CD4-positive, alpha-beta memory T cell (primary cell): ENCODE measurements at regions not wholly inside any gene's neighbourhood (a gene's known extent, or its start where the extent isn't known, plus 50 kb on each side); places are given as distances from the start of the nearest gene placed in this dataset.
A peak's percentile ranks its signal among the peaks of the same experiment; 100 is the strongest.
"Not testable (repeated sequence)": the region's sequence is repeated elsewhere in the genome, so short reads cannot be mapped to it uniquely, and the experiment has no call there.

ENCODE experiments used
- CTCF ChIA-PET: fragments of 350-600 bp; sonication (Branson Sonifier 250); formaldehyde crosslinking; loops from one replicate; lab custom pipeline; 2021; ENCODE audit warnings: inconsistent platforms; ENCODE audit not compliant: partially characterized antibody; lab: Charles Lee
- POLR2A ChIA-PET: fragments of 350-600 bp; sonication (Branson Sonifier 250); formaldehyde crosslinking; loops from one replicate; lab custom pipeline; 2021; ENCODE audit not compliant: partially characterized antibody; lab: Charles Lee
- DNase-seq, 5 donors: peaks; one replicate each; pipeline versions ENCODE4 v3.0.0 to v3.0.0-alpha.2; 2020 to 2022; ENCODE audit warnings: mixed read lengths in 1 of 5
- H3K27ac ChIP-seq: one replicate; pipeline ENCODE4 v1.7.0; 2013; ENCODE audit warnings: low read depth, low read length
- H3K27me3 ChIP-seq: 2 replicates; pipeline ENCODE4 v1.7.0; 2013; ENCODE audit warnings: mild to moderate bottlenecking, low read length, moderate library complexity; ENCODE audit not compliant: insufficient read depth
- H3K36me3 ChIP-seq: 2 replicates; pipeline ENCODE4 v1.7.0; 2013; ENCODE audit warnings: mild to moderate bottlenecking, low read length, moderate library complexity; ENCODE audit not compliant: insufficient read depth
- H3K4me1 ChIP-seq: 2 replicates; pipeline ENCODE4 v1.7.0; 2013; ENCODE audit warnings: mild to moderate bottlenecking, low read length, moderate library complexity; ENCODE audit not compliant: insufficient read depth
- H3K4me3 ChIP-seq, 2 donors: one replicate each; pipeline ENCODE4 v1.7.0; 2013; ENCODE audit warnings: low read length in 2 of 2, mild to moderate bottlenecking in 1 of 2
- H3K9me3 ChIP-seq, 2 donors: one replicate each; pipeline ENCODE4 v1.7.0; 2013; ENCODE audit warnings: low read length in 2 of 2, control low read depth in 1 of 2; ENCODE audit not compliant: control insufficient read depth in 1 of 2
- H3K27ac Mint-ChIP-seq, 7 donors: one replicate each; pipeline ENCODE4 v1.8.0; 2020 to 2021; ENCODE audit warnings: mixed read lengths in 7 of 7, mild to moderate bottlenecking in 6 of 7, inconsistent platforms in 3 of 7, moderate library complexity in 3 of 7
- H3K27me3 Mint-ChIP-seq, 2 donors: one replicate each; pipeline ENCODE4 v1.8.0; 2020 to 2021; ENCODE audit warnings: mixed read lengths in 2 of 2
- H3K36me3 Mint-ChIP-seq, 2 donors: one replicate each; pipeline ENCODE4 v1.8.0; 2020 to 2021; ENCODE audit warnings: mixed read lengths in 2 of 2, inconsistent platforms in 1 of 2, mild to moderate bottlenecking in 1 of 2
- H3K4me1 Mint-ChIP-seq, 4 donors: one replicate each; pipeline ENCODE4 v1.8.0; 2020 to 2021; ENCODE audit warnings: mixed read lengths in 4 of 4, mild to moderate bottlenecking in 1 of 4
- H3K4me3 Mint-ChIP-seq, 8 donors: one replicate each; pipeline ENCODE4 v1.8.0; 2020 to 2021; ENCODE audit warnings: mixed read lengths in 8 of 8, mild to moderate bottlenecking in 7 of 8, moderate library complexity in 6 of 8, inconsistent platforms in 3 of 8
- H3K9me3 Mint-ChIP-seq, 8 donors: one replicate each; pipeline ENCODE4 v1.8.0; 2020 to 2021; ENCODE audit warnings: mixed read lengths in 8 of 8, mild to moderate bottlenecking in 5 of 8, inconsistent platforms in 3 of 8, moderate library complexity in 1 of 8
- intact Hi-C: fragments of 100-400 bp; cut with micrococcal nuclease; formaldehyde crosslinking; loops from one replicate; pipeline ENCODE4 v1.15.1; 2023

GRCh38 chr3:134711284-134711683 is 60.5 kb upstream of the KY start:
- Histone ChIP-seq H3K4me1 (no peaks in the 10 kb centered on the region), H3K27ac (no peak overlapping the region), H3K9me3 (no peaks in the 10 kb centered on the region), H3K27me3 (no peaks in the 10 kb centered on the region), H3K36me3 (no peaks in the 10 kb centered on the region), H3K4me3 (no peak overlapping the region)
- peaks cover 0 to 4% (median 0%) of the 10 kb centered on the region in 8 donors for H3K9me3 Mint-ChIP-seq
- H3K4me3 Mint-ChIP-seq = no peak overlapping the region
- H3K4me1 Mint-ChIP-seq = no peaks in the 10 kb centered on the region
- H3K36me3 Mint-ChIP-seq = no peaks in the 10 kb centered on the region
- peak overlapping the region in 1 of 7 donors; percentile 53 for H3K27ac Mint-ChIP-seq
- ChIA-PET POLR2A (no interaction called here), CTCF (no interaction called here)
- no peak for DNase-seq
- intact Hi-C loops = no loop called here
- no peaks in the 10 kb centered on the region for H3K27me3 Mint-ChIP-seq

GRCh38 chr3:134713671-134714070 is 62.8 kb upstream of the KY start:
- Histone ChIP-seq H3K27me3 (no peaks in the 10 kb centered on the region), H3K36me3 (no peaks in the 10 kb centered on the region), H3K4me3 (no peak overlapping the region), H3K9me3 (no peaks in the 10 kb centered on the region), H3K27ac (no peak overlapping the region), H3K4me1 (no peaks in the 10 kb centered on the region)
- DNase-seq = no peak
- ChIA-PET CTCF (no interaction called here), POLR2A (no interaction called here)
- Mint-ChIP-seq H3K27ac (no peak overlapping the region), H3K27me3 (peaks cover 0 to 3% of the 10 kb centered on the region in 2 donors), H3K4me1 (no peaks in the 10 kb centered on the region), H3K9me3 (peaks cover 0 to 4% (median 0%) of the 10 kb centered on the region in 8 donors), H3K36me3 (no peaks in the 10 kb centered on the region), H3K4me3 (no peak overlapping the region)
- intact Hi-C loops = no loop called here

- H3K4me3 Mint-ChIP-seq = no peak overlapping the region
- no peaks in the 10 kb centered on the region for H3K36me3 Mint-ChIP-seq
- H3K27me3 Mint-ChIP-seq = peaks cover 0 to 8% of the 10 kb centered on the region in 2 donors
- intact Hi-C loops = no loop called here
- DNase-seq = no peak
- H3K27ac ChIP-seq = no peak overlapping the region
- no peaks in the 10 kb centered on the region for H3K4me1 Mint-ChIP-seq
- ChIA-PET CTCF (no interaction called here), POLR2A (no interaction called here)
- no peak overlapping the region for H3K4me3 ChIP-seq
- peaks cover 0 to 4% (median 0%) of the 10 kb centered on the region in 8 donors for H3K9me3 Mint-ChIP-seq
- no peaks in the 10 kb centered on the region for H3K36me3 ChIP-seq
- H3K4me1 ChIP-seq = no peaks in the 10 kb centered on the region
- no peak overlapping the region for H3K27ac Mint-ChIP-seq
- no peaks in the 10 kb centered on the region for H3K27me3 ChIP-seq
- H3K9me3 ChIP-seq = no peaks in the 10 kb centered on the region
Observed at GRCh38 chr3:134718726-134719125, 67.9 kb upstream of the KY start.

- Mint-ChIP-seq H3K27me3 (peaks cover 7 to 8% of the 10 kb centered on the region in 2 donors), H3K4me1 (no peaks in the 10 kb centered on the region), H3K27ac (no peak overlapping the region), H3K36me3 (no peaks in the 10 kb centered on the region), H3K9me3 (peaks cover 0 to 2% (median 0%) of the 10 kb centered on the region in 8 donors), H3K4me3 (no peak overlapping the region)
- Histone ChIP-seq H3K27ac (no peak overlapping the region), H3K36me3 (no peaks in the 10 kb centered on the region), H3K9me3 (no peaks in the 10 kb centered on the region), H3K4me1 (no peaks in the 10 kb centered on the region), H3K27me3 (no peaks in the 10 kb centered on the region), H3K4me3 (no peak overlapping the region)
- POLR2A ChIA-PET = no interaction called here
- intact Hi-C loops = no loop called here
- CTCF ChIA-PET = no interaction called here
- DNase-seq = no peak
Observed at GRCh38 chr3:134721214-134721613, 70.4 kb upstream of the KY start.

GRCh38 chr3:134722969-134723368 is 72.1 kb upstream of the EPHB1 start:
- no peak for DNase-seq
- Histone ChIP-seq H3K4me3 (no peak overlapping the region), H3K4me1 (no peaks in the 10 kb centered on the region), H3K36me3 (no peaks in the 10 kb centered on the region), H3K27ac (no peak overlapping the region), H3K9me3 (no peaks in the 10 kb centered on the region), H3K27me3 (no peaks in the 10 kb centered on the region)
- H3K27me3 Mint-ChIP-seq = peaks cover 7 to 15% of the 10 kb centered on the region in 2 donors
- no peak overlapping the region for H3K27ac Mint-ChIP-seq
- intact Hi-C loops = no loop called here
- H3K4me3 Mint-ChIP-seq = no peak overlapping the region
- H3K36me3 Mint-ChIP-seq = no peaks in the 10 kb centered on the region
- CTCF ChIA-PET = no interaction called here
- POLR2A ChIA-PET = no interaction called here
- H3K4me1 Mint-ChIP-seq = no peaks in the 10 kb centered on the region
- H3K9me3 Mint-ChIP-seq = peaks cover 0 to 2% (median 0%) of the 10 kb centered on the region in 8 donors

GRCh38 chr3:134729649-134730048 is 65.4 kb upstream of the EPHB1 start:
- Mint-ChIP-seq H3K36me3 (no peaks in the 10 kb centered on the region), H3K9me3 (peaks cover 0 to 2% (median 0%) of the 10 kb centered on the region in 8 donors), H3K27ac (no peak overlapping the region), H3K27me3 (peaks cover 4 to 9% of the 10 kb centered on the region in 2 donors), H3K4me3 (no peak overlapping the region), H3K4me1 (no peaks in the 10 kb centered on the region)
- no peaks in the 10 kb centered on the region for H3K27me3 ChIP-seq
- POLR2A ChIA-PET = no interaction called here
- H3K9me3 ChIP-seq = no peaks in the 10 kb centered on the region
- no peak overlapping the region for H3K27ac ChIP-seq
- no peak for DNase-seq
- H3K4me1 ChIP-seq = no peaks in the 10 kb centered on the region
- intact Hi-C loops = no loop called here
- no peak overlapping the region for H3K4me3 ChIP-seq
- H3K36me3 ChIP-seq = no peaks in the 10 kb centered on the region
- CTCF ChIA-PET = no interaction called here

GRCh38 chr3:134737516-134737915 is 57.5 kb upstream of the EPHB1 start:
- no peaks in the 10 kb centered on the region for H3K4me1 Mint-ChIP-seq
- H3K4me3 ChIP-seq = no peak overlapping the region
- H3K36me3 Mint-ChIP-seq = no peaks in the 10 kb centered on the region
- H3K27ac Mint-ChIP-seq = no peak overlapping the region
- no peak overlapping the region for H3K4me3 Mint-ChIP-seq
- H3K9me3 Mint-ChIP-seq = no peaks in the 10 kb centered on the region
- intact Hi-C loops = no loop called here
- POLR2A ChIA-PET = no interaction called here
- no peaks in the 10 kb centered on the region for H3K27me3 ChIP-seq
- no peak for DNase-seq
- no peak overlapping the region for H3K27ac ChIP-seq
- CTCF ChIA-PET = no interaction called here
- no peaks in the 10 kb centered on the region for H3K9me3 ChIP-seq
- H3K36me3 ChIP-seq = no peaks in the 10 kb centered on the region
- H3K4me1 ChIP-seq = no peaks in the 10 kb centered on the region
- no peaks in the 10 kb centered on the region for H3K27me3 Mint-ChIP-seq

GRCh38 chr3:134740077-134740476 is 55.0 kb upstream of the EPHB1 start:
- H3K27ac Mint-ChIP-seq, H3K27me3 ChIP-seq, CTCF ChIA-PET, POLR2A ChIA-PET, H3K9me3 Mint-ChIP-seq, DNase-seq, H3K4me1 ChIP-seq, H3K27ac ChIP-seq, H3K4me3 ChIP-seq, H3K36me3 ChIP-seq, H3K9me3 ChIP-seq, intact Hi-C loops, H3K4me3 Mint-ChIP-seq, H3K36me3 Mint-ChIP-seq, H3K4me1 Mint-ChIP-seq, H3K27me3 Mint-ChIP-seq: not testable (repeated sequence)
